ENCODE measurements at regions not wholly inside any gene's neighbourhood (a gene's known extent, or its start where the extent isn't known, plus 50 kb on each side); places are given as distances from the start of the nearest gene placed in this dataset.

- H3K4me3 ChIP-seq (ENCODE audit: low read length) = peak overlapping the region; percentile 51
These were observed 54.2 kb upstream of the PTPRS start for GRCh38 chr19:5394551-5395505.

GRCh38 chr19:5395556-5395955 lies 54.9 kb upstream of the PTPRS start:
- Histone ChIP-seq H4K20me1 (ENCODE audit: insufficient read depth) (no peaks in the 10 kb centered on the region), H3K9me3 (ENCODE audit: low read length) (no peaks in the 10 kb centered on the region), H3K9ac (ENCODE audit: low read length) (peak overlapping the region; percentile 57), H3K79me2 (replicated peaks; ENCODE audit: insufficient read depth, low read length) (no peaks in the 10 kb centered on the region), H3F3A (ENCODE audit: insufficient read depth, low read length, poor library complexity, severe bottlenecking) (peaks cover 4% of the 10 kb centered on the region), H3K36me3 (ENCODE audit: insufficient read depth, low read length) (no peaks in the 10 kb centered on the region), H2AFZ (ENCODE audit: low read depth, low read length) (no peak overlapping the region), H3K4me3 (ENCODE audit: low read length) (peak overlapping the region; percentile 44), H3K9me2 (ENCODE audit: insufficient read depth, low read length) (no peaks in the 10 kb centered on the region), H3K4me2 (ENCODE audit: low read length) (no peak overlapping the region), H3K27ac (ENCODE audit: low read length) (peak overlapping the region; percentile 89), H3K27me3 (ENCODE audit: insufficient read depth, low read depth, low read length) (no peaks in the 10 kb centered on the region)
- no peak for TF ChIP-seq MXI1 (conservative IDR thresholded peaks at IDR 0.05; ENCODE audit: poor library complexity, severe bottlenecking)
- TF ChIP-seq SMC3 (conservative IDR thresholded peaks at IDR 0.05; ENCODE audit: poor library complexity) = no peak
- TF ChIP-seq, protein P1, sequence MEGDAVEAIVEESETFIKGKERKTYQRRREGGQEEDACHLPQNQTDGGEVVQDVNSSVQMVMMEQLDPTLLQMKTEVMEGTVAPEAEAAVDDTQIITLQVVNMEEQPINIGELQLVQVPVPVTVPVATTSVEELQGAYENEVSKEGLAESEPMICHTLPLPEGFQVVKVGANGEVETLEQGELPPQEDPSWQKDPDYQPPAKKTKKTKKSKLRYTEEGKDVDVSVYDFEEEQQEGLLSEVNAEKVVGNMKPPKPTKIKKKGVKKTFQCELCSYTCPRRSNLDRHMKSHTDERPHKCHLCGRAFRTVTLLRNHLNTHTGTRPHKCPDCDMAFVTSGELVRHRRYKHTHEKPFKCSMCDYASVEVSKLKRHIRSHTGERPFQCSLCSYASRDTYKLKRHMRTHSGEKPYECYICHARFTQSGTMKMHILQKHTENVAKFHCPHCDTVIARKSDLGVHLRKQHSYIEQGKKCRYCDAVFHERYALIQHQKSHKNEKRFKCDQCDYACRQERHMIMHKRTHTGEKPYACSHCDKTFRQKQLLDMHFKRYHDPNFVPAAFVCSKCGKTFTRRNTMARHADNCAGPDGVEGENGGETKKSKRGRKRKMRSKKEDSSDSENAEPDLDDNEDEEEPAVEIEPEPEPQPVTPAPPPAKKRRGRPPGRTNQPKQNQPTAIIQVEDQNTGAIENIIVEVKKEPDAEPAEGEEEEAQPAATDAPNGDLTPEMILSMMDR (IDR thresholded peaks at IDR 0.05; ENCODE audit: poor library complexity, severe bottlenecking) = no peak
- TF ChIP-seq EP300 (conservative IDR thresholded peaks at IDR 0.05; ENCODE audit: poor library complexity, severe bottlenecking) = no peak
- TF ChIP-seq EZH2 (IDR thresholded peaks at IDR 0.05; ENCODE audit: borderline replicate concordance, insufficient read depth, low read length, poor library complexity, severe bottlenecking) = no peak
- no peak for TF ChIP-seq RAD21 (conservative IDR thresholded peaks at IDR 0.05)
- TF ChIP-seq POLR2AphosphoS5 (IDR thresholded peaks at IDR 0.05) = no peak
- TF ChIP-seq REST (IDR thresholded peaks at IDR 0.05; ENCODE audit: borderline replicate concordance) = no peak
- TF ChIP-seq TAF1 (IDR thresholded peaks at IDR 0.05; ENCODE audit: low read depth) = no peak

More at GRCh38 chr19:5394551-5395505, 54.2 kb upstream of the PTPRS start:
- H3K4me2 ChIP-seq (ENCODE audit: low read length) = no peak overlapping the region
- H3K9me3 ChIP-seq (ENCODE audit: low read length) = no peaks in the 10 kb centered on the region
- no peaks in the 10 kb centered on the region for H4K20me1 ChIP-seq (ENCODE audit: insufficient read depth)
- no peaks in the 10 kb centered on the region for H3K36me3 ChIP-seq (ENCODE audit: insufficient read depth, low read length)
- peak overlapping the region; percentile 57 for H3K9ac ChIP-seq (ENCODE audit: low read length)
- peak overlapping the region; percentile 89 for H3K27ac ChIP-seq (ENCODE audit: low read length)
- TF ChIP-seq REST (IDR thresholded peaks at IDR 0.05; ENCODE audit: borderline replicate concordance) (peak; percentile 43), TAF1 (IDR thresholded peaks at IDR 0.05; ENCODE audit: low read depth) (no peak), MXI1 (conservative IDR thresholded peaks at IDR 0.05; ENCODE audit: poor library complexity, severe bottlenecking) (peak; percentile 60), EP300 (conservative IDR thresholded peaks at IDR 0.05; ENCODE audit: poor library complexity, severe bottlenecking) (peak; percentile 55), POLR2AphosphoS5 (IDR thresholded peaks at IDR 0.05) (peak; percentile 43)
- H3K79me2 ChIP-seq (replicated peaks; ENCODE audit: insufficient read depth, low read length) = no peaks in the 10 kb centered on the region
- H3F3A ChIP-seq (ENCODE audit: insufficient read depth, low read length, poor library complexity, severe bottlenecking) = peaks cover 4% of the 10 kb centered on the region
- H2AFZ ChIP-seq (ENCODE audit: low read depth, low read length) = peak overlapping the region; percentile 28
- H3K27me3 ChIP-seq (ENCODE audit: insufficient read depth, low read depth, low read length) = no peaks in the 10 kb centered on the region
- no peaks in the 10 kb centered on the region for H3K9me2 ChIP-seq (ENCODE audit: insufficient read depth, low read length)
